GM21381 (cell line): ENCODE measurements at regions not wholly inside any gene's neighbourhood (a gene's known extent, or its start where the extent isn't known, plus 50 kb on each side); places are given as distances from the start of the nearest gene placed in this dataset.

Experiments
- ATAC-seq: cut with Tn5 transposase; IDR thresholded peaks from one replicate; pipeline ENCODE4 v1.9.1; 2021; ENCODE audit warnings: mild to moderate bottlenecking, moderate library complexity; ENCODE audit not compliant: unreplicated experiment

DNA sequence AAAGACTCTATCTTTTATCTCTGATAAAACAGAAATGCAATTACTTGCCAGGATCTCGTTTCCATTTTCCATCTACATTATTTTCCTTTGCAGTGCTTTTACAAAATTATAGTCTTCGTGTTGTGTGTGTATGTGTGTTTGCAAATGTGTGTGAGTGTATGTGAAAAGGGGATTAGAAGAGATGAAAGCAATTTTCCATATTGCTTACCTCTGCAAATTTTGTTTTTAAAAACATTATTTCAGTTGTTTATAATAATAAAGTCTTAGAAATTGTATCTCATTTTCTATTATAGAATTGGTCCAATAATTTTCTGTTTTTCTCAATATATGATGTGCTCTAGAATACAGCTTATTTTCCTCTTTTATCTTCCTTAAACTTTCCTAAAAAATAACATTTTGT, 421.3 kb upstream of the ANKRD30A start:
- no peak for ATAC-seq

DNA sequence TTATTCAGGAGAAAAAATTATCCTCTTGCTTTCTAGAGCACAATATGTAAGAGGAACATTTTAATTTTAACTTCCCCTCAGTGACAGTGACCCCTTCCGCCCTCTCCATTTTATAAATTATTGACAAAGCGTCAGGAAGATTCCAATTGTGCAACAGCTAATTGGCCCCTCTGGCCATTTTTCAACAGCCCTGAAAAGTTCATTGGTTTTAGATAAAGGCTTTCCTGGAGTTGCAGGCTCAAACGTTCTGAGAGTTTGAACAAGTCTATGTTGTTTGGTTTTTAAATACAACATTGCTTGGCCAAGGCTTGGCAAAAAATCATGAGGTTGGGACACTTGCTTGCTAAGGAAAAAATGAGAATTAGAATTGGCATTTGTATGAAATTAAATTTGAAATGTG, 422.2 kb upstream of the ANKRD30A start:
- no peak for ATAC-seq

DNA sequence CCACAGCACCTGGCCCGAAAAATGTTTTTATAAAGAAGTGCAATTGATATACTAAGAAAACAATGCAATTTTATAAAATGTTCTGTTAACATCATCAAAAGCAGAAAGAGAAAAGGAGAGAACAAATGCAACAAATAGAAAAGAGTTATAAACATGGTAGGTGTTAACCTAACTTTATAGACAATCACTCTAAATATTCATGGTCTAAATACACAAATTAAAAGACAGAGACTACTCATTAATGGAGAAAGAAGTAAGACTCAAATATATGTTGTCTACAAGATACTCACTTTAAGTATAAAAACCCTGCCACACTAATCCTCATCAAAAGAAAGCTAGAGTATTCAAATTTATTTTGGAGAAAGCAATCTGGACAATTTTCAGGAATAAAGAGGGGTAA, 425.3 kb upstream of the ANKRD30A start:
- no peak for ATAC-seq

DNA sequence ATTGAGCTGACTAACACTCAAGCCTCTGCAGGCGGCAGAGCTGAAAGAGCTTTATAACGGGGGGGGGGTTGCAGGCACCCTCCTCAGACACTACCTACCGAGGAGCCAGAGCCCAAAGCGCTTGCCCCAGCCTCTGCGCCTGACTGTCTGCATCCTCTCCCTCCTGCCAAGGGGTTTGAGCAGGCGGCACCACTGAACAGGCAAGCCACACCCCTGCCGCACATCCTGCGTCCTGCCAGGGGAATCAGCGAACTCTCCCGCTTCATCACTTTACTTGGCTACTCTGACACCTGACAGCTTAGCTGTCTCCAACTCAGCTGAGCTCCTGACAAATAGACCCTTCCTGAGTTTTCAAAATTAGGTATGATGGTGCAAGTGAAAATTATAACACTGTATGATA, 432.6 kb upstream of the ANKRD30A start:
- ATAC-seq = no peak

DNA sequence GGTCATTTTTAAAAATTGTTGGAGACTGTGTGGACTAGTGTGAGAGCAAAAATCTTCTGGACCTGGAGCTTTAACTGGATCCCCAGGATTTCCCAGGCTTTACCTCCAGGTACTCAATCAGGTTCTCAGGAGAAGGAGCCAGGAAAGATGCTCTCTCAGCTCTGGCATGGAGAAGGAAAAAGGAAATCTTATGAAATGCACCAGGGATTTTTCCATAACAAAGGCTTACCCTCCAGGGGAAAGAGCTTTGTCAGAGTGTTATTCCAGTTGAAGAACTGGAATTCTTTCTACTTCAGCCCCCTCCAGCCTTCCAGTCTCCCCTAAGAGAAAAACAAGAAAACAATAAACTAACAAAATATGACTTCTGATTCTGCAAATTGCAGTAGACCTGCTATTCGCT, 436.7 kb upstream of the ANKRD30A start:
- ATAC-seq = no peak

DNA sequence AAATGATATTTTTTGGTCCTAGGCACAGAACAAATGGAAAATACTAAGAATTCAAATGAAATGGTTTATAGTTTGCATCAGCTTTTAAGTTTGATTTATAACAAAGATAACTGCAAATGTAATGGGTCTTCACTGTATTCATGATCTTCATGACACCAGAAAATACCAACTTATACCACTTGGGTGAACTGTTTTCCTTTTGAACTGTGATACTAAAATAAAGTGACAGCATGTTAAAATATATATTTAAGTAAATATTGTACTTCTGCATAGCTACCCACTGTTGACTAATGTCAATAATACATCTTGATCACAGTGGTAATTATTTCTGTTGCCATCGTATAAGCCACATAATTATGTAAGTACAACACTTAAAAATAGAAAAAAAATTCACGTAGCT, 442.0 kb upstream of the ANKRD30A start:
- ATAC-seq = no peak

DNA sequence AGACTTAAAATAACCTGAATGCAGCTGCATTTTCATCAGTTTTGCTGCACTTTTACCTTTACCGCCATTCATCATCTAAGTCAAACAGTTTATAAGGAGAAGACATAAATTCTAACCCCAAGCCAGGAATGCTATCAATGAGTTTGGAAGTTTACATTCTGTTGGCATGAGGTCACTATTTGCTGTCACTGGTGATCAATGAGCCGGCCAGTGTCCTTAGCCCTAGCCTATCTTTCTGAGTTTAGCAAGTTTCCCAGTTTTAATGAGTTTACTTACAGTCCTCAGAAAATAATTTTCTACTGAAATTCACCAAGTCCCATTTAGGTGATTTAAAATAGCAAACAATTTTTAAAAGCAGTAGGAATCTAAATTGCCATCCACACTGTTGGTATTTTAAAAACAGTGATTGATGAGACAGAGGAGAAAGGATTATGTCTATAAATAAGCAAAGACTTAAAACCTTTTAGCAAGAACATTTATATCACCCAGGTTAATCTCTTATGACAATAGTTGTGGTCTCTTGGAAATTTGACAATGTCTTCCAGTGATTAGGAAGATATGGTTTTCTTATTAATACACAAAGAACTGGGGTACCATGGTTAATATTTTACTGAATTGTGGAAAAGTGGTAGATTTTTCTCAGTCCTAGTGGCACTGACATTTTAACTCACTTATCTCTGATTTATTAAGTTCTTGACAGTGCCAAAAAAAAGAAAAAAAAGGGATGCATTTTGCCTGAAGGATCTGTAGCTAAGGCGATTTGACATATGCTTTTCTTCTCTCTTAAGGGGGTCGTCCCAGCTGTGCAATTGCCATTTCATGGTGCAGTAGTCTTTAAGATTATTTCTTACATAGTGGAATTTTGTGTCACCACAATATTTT, 443.4 kb upstream of the ANKRD30A start:
- ATAC-seq = no peak

DNA sequence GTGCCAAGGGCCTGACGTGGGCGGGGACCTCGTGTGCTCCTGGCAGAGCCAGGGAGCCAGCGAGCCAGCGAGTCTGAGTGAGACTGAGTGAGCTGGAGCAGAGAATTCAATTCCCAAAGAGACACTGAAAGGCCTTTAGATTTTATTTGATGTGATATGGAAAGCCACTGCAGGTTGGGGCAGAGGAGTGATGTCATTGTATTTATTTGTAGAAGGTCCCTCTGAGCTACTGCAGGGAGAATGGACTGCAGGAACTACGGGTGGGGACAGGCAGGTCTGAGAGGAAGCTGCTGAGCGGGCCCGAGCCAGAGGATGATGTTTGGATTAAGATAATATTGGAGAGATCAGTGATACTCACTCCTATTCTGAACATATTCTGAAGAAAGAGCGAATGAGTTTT, 445.8 kb upstream of the ANKRD30A start:
- ATAC-seq = no peak

DNA sequence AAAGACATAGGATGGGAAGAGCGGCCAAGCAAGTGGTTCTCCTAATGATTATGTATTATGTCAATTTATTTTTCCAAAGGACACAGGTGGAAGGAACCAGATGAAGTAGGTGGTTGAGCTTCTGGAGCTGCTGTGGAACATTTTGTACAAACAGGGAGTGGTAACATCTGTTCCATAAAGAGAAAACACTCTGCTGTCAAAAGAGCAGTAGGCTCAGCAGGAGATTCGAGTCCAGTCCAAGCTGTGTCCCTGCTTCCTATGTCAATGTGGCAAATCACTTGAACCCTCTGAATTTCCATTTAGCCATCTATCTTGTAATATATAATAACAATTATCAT, 448.0 kb upstream of the ANKRD30A start:
- ATAC-seq = no peak

DNA sequence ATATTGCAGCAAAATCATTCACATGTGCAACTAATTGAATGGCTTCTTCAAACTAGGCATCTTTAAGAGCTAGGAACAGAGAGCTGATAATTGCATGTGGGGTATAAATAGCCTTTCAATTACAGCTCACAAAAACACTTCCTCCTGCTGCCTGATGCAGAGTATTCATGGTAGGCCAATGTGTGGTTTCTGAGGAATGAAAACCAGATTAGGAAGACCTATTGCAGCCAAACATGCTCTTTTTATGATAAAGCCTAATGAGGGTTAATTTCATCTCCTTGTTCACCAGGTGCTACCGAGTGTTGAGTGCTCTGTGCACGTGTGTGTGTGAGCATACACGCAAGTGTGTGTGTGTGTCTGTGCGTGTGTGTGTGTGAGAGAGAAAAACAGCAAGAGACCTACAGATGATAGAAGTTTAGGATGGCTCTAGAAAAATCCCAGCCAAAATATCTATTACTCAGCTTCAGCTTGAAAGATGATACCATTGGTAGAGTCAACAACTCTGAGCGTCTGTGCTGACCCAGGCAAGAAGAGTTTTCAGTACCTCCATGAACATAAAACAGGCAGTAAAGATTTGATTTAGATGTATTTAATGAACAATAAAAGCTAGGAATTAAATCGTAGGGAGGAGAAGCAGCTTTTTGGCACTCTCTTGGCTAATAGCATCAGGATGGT, 448.5 kb upstream of the ANKRD30A start:
- no peak for ATAC-seq

DNA sequence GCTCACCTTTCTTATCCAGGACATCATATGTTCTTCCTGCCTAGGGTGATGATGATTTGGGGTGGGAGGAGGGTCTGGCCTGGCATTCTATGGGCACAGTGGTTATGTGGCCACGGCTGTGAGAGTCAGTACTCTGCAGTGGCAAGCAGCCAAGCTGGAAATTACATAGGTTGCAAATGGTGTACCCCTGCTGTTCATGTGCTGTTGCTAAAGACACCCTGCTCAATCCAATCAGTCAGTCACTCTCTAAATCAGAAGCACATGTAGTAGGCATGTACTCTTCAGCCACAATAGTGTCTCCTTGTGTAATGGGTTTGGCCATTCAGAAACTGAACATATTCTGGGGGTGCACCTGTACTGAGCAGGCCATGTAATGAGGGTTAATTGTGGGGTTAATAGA, 449.1 kb upstream of the ANKRD30A start:
- ATAC-seq = no peak

DNA sequence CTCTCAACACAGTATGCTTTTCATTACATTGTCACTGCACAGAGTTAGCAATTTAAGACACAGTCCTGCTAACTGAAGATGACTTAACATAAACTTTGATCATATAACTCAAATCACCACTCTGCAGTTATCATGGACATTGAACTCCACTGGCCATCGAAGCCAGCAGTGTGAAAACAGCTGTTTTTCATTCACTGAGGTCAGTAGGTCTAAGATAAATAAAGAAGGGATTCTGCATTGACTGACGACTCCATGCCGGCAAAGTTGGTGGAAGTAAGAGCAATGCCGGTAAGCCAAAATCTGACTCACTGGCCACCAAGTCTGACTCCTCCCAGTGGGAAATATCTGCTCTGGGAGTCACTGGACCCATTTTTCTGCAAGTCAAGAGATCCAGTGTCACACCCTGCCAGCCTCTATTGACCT, 449.9 kb upstream of the ANKRD30A start:
- ATAC-seq = no peak

DNA sequence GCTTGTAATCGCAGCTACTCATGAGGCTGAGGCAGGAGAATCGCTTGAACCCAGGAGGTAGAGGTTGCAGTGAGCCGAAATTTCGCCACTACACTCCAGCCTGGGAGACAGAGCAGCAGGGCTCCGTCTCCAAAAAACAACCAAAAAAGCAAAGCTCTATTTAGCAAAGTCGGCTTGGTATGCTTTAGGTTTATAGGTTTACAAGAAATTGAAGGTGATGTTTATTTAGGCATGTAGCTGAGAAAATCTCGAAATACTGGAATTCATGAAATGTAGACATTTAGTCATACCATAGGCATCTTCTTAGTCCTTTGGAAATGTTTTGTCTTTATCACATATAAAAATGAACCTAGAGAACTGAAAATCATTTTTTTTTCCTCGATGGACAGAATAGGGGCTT, 453.8 kb upstream of the ANKRD30A start:
- no peak for ATAC-seq

DNA sequence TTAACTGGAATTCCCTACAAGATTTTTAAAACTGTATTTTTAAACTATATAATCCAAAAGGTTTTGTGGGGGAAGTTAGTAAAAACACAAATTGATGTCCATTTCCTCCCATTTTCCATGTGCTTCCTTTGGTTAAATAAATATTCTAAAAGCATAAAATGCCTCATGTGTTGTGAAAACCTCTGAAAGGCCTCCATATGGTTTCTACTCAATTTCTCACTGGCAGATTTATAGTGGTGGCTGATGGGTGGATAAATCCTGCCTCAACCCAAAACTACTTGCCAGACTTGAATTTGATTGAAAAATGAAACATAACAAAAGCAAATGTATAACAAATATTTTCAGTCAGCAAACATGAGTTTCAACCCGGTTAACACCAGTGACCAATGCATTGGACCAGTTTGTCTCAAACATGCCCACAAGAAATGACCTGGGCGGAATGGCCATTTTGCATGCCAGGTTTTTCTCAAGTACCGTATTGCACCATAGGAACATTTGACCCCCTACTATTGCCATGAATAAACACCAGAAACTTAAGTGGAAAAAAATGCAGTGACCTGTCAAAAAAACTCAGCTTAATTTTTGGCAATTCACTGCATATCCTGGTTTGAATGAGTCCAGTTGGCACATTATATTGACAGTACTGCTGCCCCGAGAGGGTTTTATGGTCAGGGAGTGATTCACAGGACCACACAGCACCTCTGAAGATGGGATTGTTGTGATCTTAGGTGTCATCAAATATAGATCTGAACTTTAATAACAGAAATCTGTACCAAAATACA, 454.6 kb upstream of the ANKRD30A start:
- ATAC-seq = no peak

DNA sequence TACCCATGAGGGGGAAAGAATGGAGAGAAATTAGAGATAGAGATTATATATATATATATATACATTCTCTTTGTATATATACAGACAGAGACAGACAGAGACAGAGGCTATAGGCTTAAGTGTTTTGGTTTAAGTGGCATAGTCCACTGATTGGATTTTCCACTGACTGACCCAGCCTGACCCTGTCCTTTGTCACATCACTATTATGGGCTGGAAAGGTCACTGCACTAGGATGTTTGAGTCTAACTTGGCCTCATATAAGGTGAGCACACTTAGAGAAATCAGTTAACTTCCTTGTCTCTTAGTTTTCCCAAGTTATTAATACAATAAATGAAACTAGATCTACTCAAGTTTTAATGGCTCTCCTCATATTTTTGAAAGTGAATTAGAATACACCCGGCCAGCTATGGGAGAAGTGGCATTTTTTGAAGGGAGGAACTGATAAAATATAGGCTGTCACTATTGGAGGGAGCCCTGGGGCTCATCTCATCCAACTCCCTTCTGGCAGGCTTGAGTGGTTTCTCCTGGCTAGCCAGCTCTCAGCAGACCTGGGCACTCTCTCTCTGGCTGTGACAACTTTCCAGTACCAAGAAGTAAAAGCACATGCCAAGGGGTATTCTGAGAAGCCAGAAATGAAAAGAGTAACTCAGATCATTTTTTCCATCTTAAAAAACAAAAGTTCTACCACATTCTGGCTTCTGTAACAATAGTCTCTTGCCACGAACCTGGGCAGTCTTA, 455.6 kb upstream of the ANKRD30A start:
- ATAC-seq = no peak

DNA sequence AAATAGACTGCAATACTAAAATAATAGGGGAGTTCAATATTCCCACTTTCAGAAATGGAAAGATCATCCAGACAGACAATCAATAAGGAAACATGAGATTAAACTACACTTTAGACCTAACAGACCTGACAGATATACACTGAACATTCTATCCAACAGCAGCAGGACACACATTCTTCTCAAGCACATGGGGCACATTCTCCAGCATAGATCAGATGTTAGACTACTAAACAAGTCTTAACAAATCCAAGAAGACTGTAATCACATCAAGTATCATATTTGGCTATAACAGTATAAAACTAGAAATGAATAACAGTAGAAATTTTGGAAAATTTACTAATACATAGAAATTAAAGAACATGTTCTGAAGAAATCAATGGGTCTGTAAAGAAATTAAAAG, 458.9 kb upstream of the ANKRD30A start:
- no peak for ATAC-seq

DNA sequence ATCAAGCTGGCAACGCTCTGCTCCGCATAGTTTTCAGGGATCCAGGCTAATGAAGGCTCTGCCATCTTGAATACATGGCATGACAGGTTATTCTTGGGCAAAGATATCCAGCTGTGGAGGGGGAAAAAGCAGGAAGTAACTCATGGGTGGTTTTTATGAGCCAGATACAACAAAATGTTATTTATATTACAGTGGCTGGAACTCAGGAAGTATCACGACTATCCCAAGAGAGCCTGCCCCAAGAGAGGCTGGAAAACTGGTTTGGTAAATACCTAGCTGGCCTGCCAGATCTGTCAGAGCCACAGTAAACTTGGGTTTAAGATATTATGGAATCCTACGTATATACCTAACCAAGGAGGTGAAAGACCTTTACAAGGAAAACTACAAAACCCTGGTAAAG, 462.8 kb upstream of the ANKRD30A start:
- ATAC-seq = no peak

DNA sequence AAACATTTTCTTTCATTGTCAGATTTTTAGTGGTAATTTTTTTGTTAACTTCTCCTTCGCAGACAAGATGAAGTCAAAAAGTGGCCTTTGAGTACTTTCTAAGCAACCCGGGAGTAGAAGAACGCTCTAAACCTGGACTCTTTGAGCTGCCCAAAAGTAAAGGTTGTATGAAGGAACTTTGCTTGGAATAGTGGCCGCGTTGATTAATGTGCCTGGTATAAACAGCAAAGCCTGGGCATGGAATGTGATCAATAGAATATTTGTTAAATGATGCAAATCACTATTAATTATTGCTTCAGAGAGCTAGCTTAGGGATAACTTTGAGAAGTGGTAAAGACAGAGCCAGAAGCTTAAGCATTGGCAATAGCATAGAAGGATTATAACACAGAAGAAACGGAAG, 475.1 kb upstream of the ANKRD30A start:
- no peak for ATAC-seq

DNA sequence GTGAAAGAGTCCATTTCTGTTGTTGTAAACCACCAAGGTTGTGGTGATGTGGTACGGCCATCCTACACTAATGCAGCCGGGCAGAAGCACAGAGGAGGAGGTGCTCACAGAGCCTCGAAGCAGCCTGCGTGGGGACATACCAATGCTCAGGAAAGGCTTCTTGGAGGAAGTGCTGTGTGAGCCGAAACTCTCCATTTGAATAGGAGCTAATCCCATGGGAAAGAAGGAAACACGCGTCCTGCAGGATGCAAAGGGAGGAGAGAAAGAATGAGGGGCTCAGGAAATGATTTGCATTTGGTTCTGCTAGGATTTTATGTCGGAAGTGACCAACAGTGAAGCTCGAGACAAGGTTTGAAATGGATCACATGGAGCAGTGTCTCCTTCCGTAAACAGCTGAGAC, 477.9 kb upstream of the ANKRD30A start:
- no peak for ATAC-seq

DNA sequence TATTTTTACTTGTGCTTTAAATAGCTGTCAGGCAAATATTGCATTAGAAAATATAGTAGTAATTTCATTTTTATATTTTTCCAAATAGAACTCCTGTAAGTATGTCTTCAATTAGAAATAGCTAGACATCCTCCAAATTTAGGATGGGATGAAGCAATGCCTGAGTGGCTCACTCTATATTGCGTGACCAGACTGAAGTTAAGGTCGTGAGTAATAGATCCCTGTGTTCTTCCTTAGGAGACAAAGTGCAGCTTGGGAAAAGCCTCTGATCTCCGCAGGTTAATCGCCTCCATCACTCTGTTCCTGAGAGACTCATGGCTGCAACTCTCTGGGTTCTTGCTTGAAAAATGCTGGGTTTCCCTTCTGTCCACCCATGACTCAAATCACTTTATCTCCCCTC, 484.8 kb upstream of the ANKRD30A start:
- no peak for ATAC-seq

DNA sequence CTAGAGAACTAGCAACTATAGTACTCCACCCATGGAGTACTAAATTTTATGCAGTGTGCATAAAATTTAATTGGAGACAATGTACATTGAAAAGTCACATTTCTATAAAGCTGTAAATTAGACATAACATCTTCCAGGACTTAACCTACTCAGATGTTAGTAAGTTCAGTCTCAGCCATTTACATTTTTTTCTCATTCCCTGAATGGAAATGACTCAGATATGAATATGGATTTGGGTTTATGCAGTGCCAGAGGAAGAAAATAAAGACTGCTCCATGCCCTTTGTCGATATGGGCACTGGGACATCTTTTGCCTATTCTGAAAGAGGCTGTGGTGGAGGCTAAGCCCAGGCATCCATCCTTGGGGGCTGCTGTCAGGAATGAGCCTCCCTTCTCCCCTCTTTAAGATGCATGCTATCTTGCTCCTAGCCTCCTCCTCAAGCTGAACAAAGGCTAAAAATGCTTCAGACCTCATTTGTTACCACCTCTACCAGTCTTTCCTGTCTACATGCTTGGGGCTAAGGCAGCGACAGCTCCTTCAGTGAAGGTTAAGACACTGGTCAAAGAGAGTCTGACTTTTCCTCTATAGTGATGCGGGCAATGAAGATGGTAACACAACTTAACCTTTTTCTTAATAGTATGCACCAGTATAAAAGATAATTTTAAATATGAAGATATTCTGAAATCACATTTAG, 486.8 kb upstream of the ANKRD30A start:
- no peak for ATAC-seq
